ENCODE measurements at regions not wholly inside any gene's neighbourhood (a gene's known extent, or its start where the extent isn't known, plus 50 kb on each side); places are given as distances from the start of the nearest gene placed in this dataset.
"Not testable (repeated sequence)": the region's sequence is repeated elsewhere in the genome, so short reads cannot be mapped to it uniquely, and the experiment has no call there.

GRCh38 chr18:8911408-8912340 lies 190.8 kb upstream of the NDUFV2 start:
- Histone ChIP-seq H3K27me3 (replicated peaks) (no peaks in the 10 kb centered on the region), H3K27ac (no peak overlapping the region), H3K4me3 (ENCODE audit: low read depth, low read length) (no peak overlapping the region), H3K36me3 (replicated peaks) (no peaks in the 10 kb centered on the region)
- no peak for TF ChIP-seq CTCF (IDR thresholded peaks at IDR 0.05; ENCODE audit: low read depth, low read length, missing control alignments)
- DNase-seq: no peak
- in situ Hi-C loops (cut with HindIII; ENCODE audit: low pct_ligation_motif_present, low sequenced_read_pairs): no loop called here

- no peak for TF ChIP-seq CTCF (IDR thresholded peaks at IDR 0.05; ENCODE audit: low read depth, low read length, missing control alignments)
- in situ Hi-C loops (cut with HindIII; ENCODE audit: low pct_ligation_motif_present, low sequenced_read_pairs): no loop called here
- Histone ChIP-seq H3K4me3 (ENCODE audit: low read depth, low read length) (no peak overlapping the region), H3K36me3 (replicated peaks) (no peaks in the 10 kb centered on the region), H3K27ac (no peak overlapping the region), H3K27me3 (replicated peaks) (no peaks in the 10 kb centered on the region)
- DNase-seq: no peak
Observed at GRCh38 chr18:8912348-8913326, 189.9 kb upstream of the NDUFV2 start.

- H3K36me3 ChIP-seq (replicated peaks); H3K27ac ChIP-seq; H3K27me3 ChIP-seq (replicated peaks); in situ Hi-C loops (cut with HindIII; ENCODE audit: low pct_ligation_motif_present, low sequenced_read_pairs); DNase-seq; H3K4me3 ChIP-seq (ENCODE audit: low read depth, low read length): not testable (repeated sequence)
Observed at GRCh38 chr18:8913606-8914403, 188.7 kb upstream of the NDUFV2 start.

- H3K27me3 ChIP-seq (replicated peaks); H3K4me3 ChIP-seq (ENCODE audit: low read depth, low read length); H3K27ac ChIP-seq; in situ Hi-C loops (cut with HindIII; ENCODE audit: low pct_ligation_motif_present, low sequenced_read_pairs); DNase-seq; H3K36me3 ChIP-seq (replicated peaks): not testable (repeated sequence)
Observed at GRCh38 chr18:8914404-8915264, 187.9 kb upstream of the NDUFV2 start.

- peak; percentile 39 for TF ChIP-seq CTCF (IDR thresholded peaks at IDR 0.05; ENCODE audit: low read depth, low read length, missing control alignments)
- H3K27ac ChIP-seq; in situ Hi-C loops (cut with HindIII; ENCODE audit: low pct_ligation_motif_present, low sequenced_read_pairs); H3K4me3 ChIP-seq (ENCODE audit: low read depth, low read length); DNase-seq; H3K27me3 ChIP-seq (replicated peaks); H3K36me3 ChIP-seq (replicated peaks): not testable (repeated sequence)
Observed at GRCh38 chr18:8920856-8921787, 181.4 kb upstream of the NDUFV2 start.
